Keratinocyte (primary cell): ENCODE measurements at regions not wholly inside any gene's neighbourhood (a gene's known extent, or its start where the extent isn't known, plus 50 kb on each side); places are given as distances from the start of the nearest gene placed in this dataset.

Experiments used
- DNase-seq: peaks from one replicate; pipeline ENCODE4 v3.0.0-alpha.2; 2011; ENCODE audit warnings: low read depth, missing footprints, low spot score
- FAIRE-seq: peaks from 2 replicates; lab custom pipeline; 2011; peaks lifted over from hg19 to GRCh38; lab: Jason Lieb, UNC
- H2AFZ ChIP-seq: 2 replicates; pipeline ENCODE4 v1.6.0; 2012; ENCODE audit warnings: low read length, control low read depth, inconsistent platforms; ENCODE audit not compliant: control insufficient read depth
- H3K27ac ChIP-seq: 2 replicates; pipeline ENCODE4 v1.5.1; 2011; ENCODE audit warnings: low read length; ENCODE audit not compliant: control insufficient read depth, insufficient read depth
- H3K27me3 ChIP-seq: 3 replicates; pipeline ENCODE4 v1.6.0; 2011; ENCODE audit warnings: low read length; ENCODE audit not compliant: control insufficient read depth, insufficient read depth; ENCODE audit errors: extremely low read depth
- H3K36me3 ChIP-seq, 2 experiments: 2 replicates in 1 of 2; 3 replicates in 1 of 2; pipeline ENCODE4 v1.5.1; 2011; ENCODE audit warnings: low read length in 2 of 2, mild to moderate bottlenecking in 1 of 2; ENCODE audit not compliant: control insufficient read depth in 2 of 2, insufficient read depth in 2 of 2; ENCODE audit errors: extremely low read depth in 1 of 2
- H3K4me1 ChIP-seq: 3 replicates; pipeline ENCODE4 v1.5.1; 2011; ENCODE audit warnings: low read length; ENCODE audit not compliant: control insufficient read depth, insufficient read depth; ENCODE audit errors: extremely low read depth
- H3K4me2 ChIP-seq: 3 replicates; pipeline ENCODE4 v1.6.0; 2011; ENCODE audit warnings: low read depth, low read length; ENCODE audit not compliant: control insufficient read depth, insufficient read depth; ENCODE audit errors: extremely low read depth
- H3K4me3 ChIP-seq, 3 experiments: fragments of 200-600 bp in 1 of 3; sonication (generic) in 1 of 3; 2 replicates in 2 of 3; 3 replicates in 1 of 3; pipeline ENCODE4 v1.5.1; 2011 to 2016; ENCODE audit warnings: low read length in 3 of 3, mild to moderate bottlenecking in 3 of 3, control low read depth in 2 of 3, inconsistent platforms in 1 of 3, low read depth in 1 of 3, mixed read lengths in 1 of 3, mixed run types in 1 of 3, moderate library complexity in 1 of 3; ENCODE audit not compliant: control insufficient read depth in 2 of 3, insufficient read depth in 2 of 3; ENCODE audit errors: extremely low read depth in 1 of 3
- H3K79me2 ChIP-seq: 2 replicates; pipeline ENCODE4 v1.6.0; 2012; ENCODE audit warnings: low read length; ENCODE audit not compliant: control insufficient read depth, insufficient read depth
- H3K9ac ChIP-seq: 3 replicates; pipeline ENCODE4 v1.6.0; 2011; ENCODE audit warnings: low read length; ENCODE audit not compliant: control insufficient read depth, insufficient read depth; ENCODE audit errors: extremely low read depth
- H3K9me1 ChIP-seq: 3 replicates; pipeline ENCODE4 v1.6.0; 2011; ENCODE audit warnings: low read length; ENCODE audit not compliant: control insufficient read depth, insufficient read depth; ENCODE audit errors: extremely low read depth
- H3K9me3 ChIP-seq: 2 replicates; pipeline ENCODE4 v1.5.1; 2012; ENCODE audit warnings: low read depth, low read length; ENCODE audit not compliant: control insufficient read depth
- H4K20me1 ChIP-seq: 3 replicates; pipeline ENCODE4 v1.6.0; 2011; ENCODE audit warnings: low read length; ENCODE audit not compliant: control insufficient read depth, insufficient read depth; ENCODE audit errors: extremely low read depth
- CTCF ChIP-seq, 3 experiments: IDR thresholded peaks in 1 of 3; conservative IDR thresholded peaks in 1 of 3; optimal IDR thresholded peaks in 1 of 3; 2 replicates in 2 of 3; 3 replicates in 1 of 3; pipeline versions ENCODE3 to v1.5.1; 2011; ENCODE audit warnings: low read length in 3 of 3, mild to moderate bottlenecking in 3 of 3, moderate library complexity in 2 of 3, control low read depth in 1 of 3, inconsistent platforms in 1 of 3; ENCODE audit not compliant: insufficient read depth in 2 of 3; ENCODE audit errors: extremely low read depth in 1 of 3
- EZH2 ChIP-seq: IDR thresholded peaks from one replicate; pipeline ENCODE4 v1.6.1; 2012; ENCODE audit warnings: inconsistent platforms, mild to moderate bottlenecking, low read length, moderate library complexity
- dilution Hi-C: fragments of 300-500 bp; cut with MboI; formaldehyde crosslinking; loops from one replicate; pipeline ENCODE4 v1.7.0; 2020; ENCODE audit warnings: low sequenced_read_pairs; ENCODE audit not compliant: extremely low pct_ligation_motif_present

DNA sequence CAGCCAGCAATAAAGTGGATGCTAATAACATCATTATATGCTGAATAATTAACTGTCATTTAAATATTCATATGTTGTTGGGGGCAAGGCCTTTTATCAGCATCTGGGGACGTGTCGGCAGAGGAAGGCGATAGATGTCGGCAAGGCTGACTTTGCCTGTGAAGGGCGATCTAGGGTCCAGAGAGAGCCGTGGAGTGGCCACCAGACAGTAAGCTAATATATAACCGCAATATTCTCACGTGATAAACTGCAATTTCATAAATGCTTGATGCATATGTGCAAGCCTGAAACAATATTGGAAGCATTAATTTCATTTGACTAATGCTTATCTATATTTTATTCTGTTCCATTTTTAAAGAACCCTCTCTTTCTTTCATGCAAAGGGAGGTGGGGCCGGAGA is 141.0 kb upstream of the POU3F1 start:
- H3K79me2 ChIP-seq = no peaks in the 10 kb centered on the region
- H3K9ac ChIP-seq = no peak overlapping the region
- H3K4me2 ChIP-seq = no peak overlapping the region
- DNase-seq (no peak), FAIRE-seq (no peak)
- dilution Hi-C loops = no loop called here
- H2AFZ ChIP-seq = no peak overlapping the region
- H3K4me3 ChIP-seq = no peak overlapping the region
- no peaks in the 10 kb centered on the region for H3K27me3 ChIP-seq
- H3K9me3 ChIP-seq = no peaks in the 10 kb centered on the region
- no peaks in the 10 kb centered on the region for H3K36me3 ChIP-seq
- no peaks in the 10 kb centered on the region for H4K20me1 ChIP-seq
- H3K9me1 ChIP-seq = no peaks in the 10 kb centered on the region
- H3K27ac ChIP-seq = no peak overlapping the region
- H3K4me1 ChIP-seq = no peaks in the 10 kb centered on the region
- TF ChIP-seq EZH2 (no peak), CTCF (optimal IDR thresholded peaks at IDR 0.05 in 1 of 3, IDR thresholded peaks at IDR 0.05 in 1 of 3, conservative IDR thresholded peaks at IDR 0.05 in 1 of 3; ENCODE audit: extremely low read depth in 1 of 3, insufficient read depth in 2 of 3, low read length in 3 of 3) (no peak)

DNA sequence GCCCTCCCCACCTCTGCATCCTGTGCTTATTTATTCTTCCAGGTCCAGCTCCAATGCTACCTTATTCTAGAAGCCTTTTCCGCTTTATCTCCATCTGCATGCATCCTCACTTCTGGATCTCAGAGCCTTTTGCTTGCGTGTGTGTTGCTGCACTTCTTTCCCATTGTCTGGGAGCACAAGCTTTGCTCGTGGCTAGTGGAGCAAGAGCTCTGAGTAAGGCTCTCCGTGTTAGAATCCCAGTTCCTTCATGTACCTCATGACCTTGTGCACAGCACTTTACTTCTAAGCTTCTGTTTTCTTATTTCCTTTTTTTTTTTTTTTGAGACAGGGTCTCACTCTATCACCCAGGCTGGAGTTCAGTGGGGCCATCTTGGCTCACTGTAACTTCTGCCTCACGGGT is 140.0 kb upstream of the POU3F1 start:
- Histone ChIP-seq H3K27ac (no peak overlapping the region), H3K36me3 (no peaks in the 10 kb centered on the region), H3K79me2 (no peaks in the 10 kb centered on the region), H3K4me2 (no peak overlapping the region), H4K20me1 (no peaks in the 10 kb centered on the region), H3K9me1 (no peaks in the 10 kb centered on the region), H2AFZ (no peak overlapping the region), H3K27me3 (no peaks in the 10 kb centered on the region), H3K9ac (no peak overlapping the region), H3K4me3 (no peak overlapping the region), H3K4me1 (no peaks in the 10 kb centered on the region), H3K9me3 (no peaks in the 10 kb centered on the region)
- dilution Hi-C loops = no loop called here
- FAIRE-seq (no peak), DNase-seq (no peak)
- no peak for TF ChIP-seq CTCF (optimal IDR thresholded peaks at IDR 0.05 in 1 of 3, IDR thresholded peaks at IDR 0.05 in 1 of 3, conservative IDR thresholded peaks at IDR 0.05 in 1 of 3; ENCODE audit: extremely low read depth in 1 of 3, insufficient read depth in 2 of 3, low read length in 3 of 3)
- no peak for TF ChIP-seq EZH2
